ENCODE measurements at regions not wholly inside any gene's neighbourhood (a gene's known extent, or its start where the extent isn't known, plus 50 kb on each side); places are given as distances from the start of the nearest gene placed in this dataset.
"Not testable (repeated sequence)": the region's sequence is repeated elsewhere in the genome, so short reads cannot be mapped to it uniquely, and the experiment has no call there.

DNA sequence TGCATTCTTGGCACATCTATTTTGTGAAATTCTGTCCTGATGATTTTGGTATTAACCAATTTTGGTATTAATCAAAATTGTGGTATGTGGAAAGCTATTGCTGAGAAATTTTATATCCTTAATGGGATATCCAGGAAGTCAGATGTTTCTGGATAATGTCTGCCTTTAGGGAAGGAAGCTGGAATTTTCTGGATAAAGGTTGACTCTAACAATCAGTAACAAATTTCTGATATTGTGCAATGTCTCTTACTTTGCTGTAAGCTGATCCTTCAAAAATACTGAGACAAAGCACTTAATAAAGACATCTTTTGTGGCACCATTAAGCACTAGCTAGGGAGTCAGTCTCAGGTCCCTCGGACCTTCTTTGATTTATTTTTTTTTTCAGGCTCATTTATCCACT is 100.8 kb upstream of the UGP2 start:
- peak; percentile 34 for DNase-seq

DNA sequence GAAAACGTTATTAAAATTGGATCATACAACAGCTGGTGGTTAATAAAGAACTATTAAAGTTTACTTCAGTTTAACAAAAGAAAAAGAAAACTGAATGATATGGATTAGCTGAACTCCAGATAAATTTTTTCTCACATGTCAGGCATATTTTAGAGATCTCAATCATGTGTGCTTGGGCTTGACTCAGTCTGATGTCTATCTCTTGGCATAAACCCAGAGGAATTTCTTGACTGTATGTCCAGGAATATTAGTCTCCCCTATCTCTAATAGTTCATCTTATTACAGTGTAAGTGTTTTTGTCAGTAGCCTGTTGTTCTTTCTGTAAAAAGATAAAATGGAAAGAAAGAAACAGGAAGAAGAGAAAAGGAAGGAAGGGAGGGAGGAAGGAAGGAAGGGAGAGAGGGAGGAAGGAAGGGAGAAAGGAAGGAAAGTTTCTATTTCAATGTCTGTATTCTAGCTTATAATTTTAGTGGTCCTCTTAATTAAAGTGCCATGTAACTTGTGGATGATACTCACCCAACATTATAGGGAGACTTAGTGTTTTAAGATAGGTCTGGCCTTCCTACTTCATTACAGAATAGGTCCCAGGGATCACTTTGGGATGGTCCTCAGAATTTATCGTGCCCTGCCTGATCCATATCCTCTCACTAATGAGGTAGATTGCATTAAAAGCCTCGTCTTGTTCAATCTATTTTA is 99.7 kb upstream of the UGP2 start:
- DNase-seq = peak; percentile 37

DNA sequence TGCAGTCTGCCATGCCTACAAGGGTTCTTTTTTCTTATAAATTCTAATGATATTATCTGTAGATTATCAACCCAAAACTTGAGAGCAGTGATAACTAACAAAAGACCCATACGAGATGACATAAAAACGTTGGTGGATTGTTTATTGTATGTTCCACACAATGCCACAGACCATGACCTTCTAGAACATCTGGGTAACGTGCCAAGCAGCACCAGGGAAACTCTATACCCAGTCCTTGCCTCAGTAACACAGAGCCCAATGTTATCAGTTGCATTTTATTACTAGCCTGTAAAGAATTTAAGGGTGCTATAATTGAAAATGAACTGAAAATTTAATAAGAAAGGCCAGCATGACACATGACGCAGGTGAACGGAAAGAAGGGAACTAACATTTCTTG is 99.1 kb upstream of the UGP2 start:
- no peak for DNase-seq

DNA sequence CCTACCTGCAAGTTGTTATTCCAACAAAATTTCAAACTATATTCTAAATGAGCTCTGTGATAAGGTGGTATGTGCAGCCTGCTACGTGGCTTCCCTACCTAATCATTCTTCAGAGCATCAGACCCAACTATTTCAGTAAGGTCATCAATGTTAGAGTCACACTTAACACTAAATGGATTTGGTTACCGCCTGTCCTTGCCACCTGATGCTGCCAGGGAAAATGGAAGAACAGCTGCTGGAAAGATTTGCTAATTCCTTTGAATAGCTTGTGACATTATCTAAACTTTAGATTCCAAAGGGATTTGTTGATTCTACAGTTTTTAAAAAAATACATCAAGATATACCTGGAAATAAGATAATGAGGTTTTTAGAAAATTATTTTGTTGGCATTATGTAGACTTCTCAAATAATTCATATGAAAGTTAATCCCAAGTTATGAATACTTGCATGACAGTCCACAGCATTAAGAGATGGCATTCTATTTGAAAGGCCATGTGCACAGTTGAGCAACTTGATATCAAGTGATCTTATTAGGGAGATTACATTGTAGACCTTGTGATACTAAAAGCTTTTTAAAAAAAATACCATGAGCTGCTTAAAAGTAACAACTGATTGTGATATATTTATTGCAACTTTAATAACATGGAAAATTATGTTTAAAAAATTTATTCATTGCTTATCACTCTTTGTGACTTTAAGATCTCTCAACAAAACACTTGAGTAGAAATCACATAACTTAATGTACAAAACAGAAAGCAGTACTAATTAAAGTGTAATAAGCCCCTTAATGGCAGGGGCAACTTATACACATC is 98.3 kb upstream of the UGP2 start:
- no peak for DNase-seq

DNA sequence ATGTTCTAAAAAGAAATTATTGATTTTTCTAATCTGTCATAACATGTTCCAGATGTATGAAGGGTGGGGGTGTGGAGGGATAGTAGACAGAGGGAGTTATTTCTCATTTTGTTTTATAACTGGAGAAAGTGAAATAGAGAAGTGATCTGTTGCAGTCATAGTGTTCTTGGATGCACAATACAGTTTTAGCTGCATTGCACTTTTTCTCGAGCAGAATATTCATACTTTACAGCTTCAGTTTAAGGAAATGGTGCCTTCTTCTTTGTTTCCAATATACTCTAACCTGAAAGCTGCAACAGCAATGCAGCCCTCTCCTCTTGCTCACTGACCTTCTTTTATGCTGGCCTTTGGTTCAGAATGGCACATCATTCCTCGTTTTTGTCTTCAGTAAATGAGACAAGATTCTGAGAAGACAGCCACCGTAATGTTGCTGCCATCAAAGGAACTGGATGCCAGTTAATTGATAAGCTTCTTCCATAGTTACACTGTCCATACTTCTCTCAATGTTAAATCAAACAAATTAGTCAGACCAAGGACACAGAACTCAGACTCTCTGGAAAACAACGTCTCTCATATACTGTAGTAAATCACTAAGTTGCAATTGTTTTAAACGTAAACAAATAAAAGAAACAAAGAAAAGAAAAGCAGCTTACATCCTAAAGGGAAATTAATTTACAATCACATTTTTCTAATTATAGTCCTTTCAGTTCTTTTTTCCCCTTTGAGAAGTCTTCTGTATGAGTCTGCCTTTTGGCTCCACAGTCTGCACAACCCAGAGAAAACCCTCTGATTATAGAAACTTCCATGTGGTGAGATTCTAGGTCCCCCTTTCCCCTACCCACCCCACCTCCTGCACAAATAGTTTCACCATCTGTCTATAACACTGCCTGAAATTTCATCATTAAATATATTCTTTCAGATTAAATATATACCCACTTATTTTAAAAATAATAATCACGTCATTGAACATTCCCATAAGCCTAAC is 97.4 kb upstream of the UGP2 start:
- DNase-seq = no peak

DNA sequence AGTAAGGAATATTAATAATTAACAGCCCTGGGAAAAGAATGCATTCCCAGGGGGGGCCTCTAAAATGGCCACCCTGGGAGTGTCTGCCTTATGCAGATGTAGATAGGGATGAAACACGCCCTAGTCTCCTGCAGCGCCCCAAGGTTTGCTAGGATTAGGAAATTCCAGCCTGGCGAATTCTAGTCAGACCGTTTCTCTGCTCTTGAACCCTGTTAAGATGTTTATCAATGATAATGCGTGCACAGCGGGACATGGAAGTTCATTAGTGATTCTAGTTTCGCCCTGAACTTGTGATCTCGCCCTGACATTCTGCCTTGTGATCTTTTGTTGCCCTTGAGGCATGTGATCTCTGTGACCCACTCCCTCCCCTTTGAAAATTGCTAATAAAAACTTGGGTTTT is 95.1 kb upstream of the UGP2 start:
- DNase-seq = not testable (repeated sequence)

DNA sequence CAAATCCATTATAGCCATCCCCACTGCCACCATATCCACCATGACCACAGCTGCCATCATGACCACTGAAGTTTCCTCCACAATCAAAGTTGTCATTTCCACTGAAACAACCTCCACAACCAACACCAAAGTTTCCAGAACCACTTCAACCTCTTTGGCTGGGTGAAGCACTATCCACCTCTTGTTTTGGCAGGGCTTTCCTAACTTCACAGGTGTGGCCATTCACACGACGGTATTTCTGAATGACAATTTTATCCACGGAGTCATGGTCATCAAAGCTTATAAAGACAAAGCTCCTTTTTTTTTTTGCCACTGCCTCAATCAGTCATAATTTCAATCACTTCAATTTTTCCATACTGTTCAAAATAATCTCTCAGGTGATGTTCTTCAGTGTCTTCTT is 89.8 kb upstream of the UGP2 start:
- DNase-seq = no peak

DNA sequence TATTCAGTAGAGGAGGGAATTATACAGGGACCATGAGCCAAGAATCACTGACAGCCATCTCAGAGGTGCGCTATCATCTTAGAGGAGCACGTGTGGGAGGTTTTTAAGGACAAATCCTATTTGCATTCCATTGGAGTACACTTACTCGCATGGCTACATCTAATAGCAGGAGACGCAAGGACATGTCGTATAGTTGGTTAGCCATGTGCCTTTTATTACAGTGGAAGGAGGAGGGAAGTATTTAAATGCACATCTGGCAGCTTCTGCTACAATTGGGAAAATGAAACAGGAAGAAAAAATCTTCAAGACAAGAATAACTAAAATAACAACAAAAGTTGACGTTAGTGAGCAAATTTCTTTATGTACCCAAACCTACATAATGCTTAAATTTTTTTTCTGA is 86.5 kb upstream of the UGP2 start:
- no peak for DNase-seq

DNA sequence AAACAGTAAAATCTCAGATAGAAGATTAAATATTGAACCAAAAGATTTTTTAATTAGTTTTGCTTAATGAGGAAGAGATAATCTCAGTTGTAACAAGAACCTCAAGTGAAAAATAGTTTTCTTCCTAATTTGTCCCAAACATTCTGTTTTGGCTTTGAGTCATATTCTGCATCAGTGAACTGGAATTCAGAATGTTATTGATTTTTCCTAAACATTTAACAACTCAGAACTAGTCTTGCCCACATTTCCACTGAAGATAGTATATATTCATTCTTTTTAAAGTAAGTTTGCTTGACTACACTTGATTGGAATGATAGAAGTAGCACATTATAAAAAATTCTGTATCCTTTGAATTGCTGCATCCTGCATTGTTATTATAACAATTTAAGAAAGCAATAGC is 85.7 kb upstream of the UGP2 start:
- DNase-seq = no peak

DNA sequence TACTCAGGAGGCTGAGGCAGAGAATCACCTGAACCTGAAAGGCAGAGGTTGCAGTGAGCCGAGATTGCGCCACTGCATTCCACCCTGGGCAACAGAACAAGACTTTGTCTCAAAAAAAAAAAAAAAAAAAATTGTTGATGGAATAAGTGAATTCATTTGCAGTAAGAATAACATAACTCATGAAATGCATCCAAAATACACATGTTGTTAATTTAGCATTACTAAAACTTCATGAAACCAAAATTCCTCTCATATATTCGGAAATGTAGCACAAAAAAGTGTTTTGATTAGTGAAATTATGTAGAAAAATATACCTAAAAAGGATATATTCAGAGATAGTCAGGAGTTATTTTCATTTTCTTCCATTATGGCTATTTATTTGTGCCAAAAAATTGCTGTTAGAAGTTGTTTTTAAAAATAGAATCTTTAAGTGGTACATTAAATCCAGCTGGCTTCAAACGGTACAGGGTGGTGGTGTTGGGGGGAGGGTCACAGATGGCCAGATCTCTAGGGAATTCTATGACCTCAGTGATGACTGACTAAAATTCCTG is 78.2 kb upstream of the UGP2 start:
- no peak for DNase-seq

DNA sequence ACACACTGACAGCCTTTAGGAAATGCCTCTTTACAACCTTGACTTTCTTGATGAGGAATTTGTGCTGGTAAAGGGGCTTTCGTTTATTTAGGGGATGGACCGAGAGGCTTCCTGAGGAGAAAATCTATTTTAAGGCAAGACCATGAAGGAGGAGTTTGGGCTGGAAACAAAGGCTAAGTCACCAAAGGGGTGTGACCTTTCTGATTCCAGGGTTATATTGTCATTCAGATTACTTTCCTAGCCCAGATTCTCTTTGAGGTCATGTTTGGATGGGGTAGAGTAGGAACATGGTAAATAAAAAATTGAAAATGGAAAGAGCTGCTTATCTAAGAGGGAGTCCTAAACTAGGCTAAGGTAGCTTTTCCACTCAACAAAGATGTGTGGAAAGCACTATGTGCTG is 77.1 kb upstream of the UGP2 start:
- no peak for DNase-seq

DNA sequence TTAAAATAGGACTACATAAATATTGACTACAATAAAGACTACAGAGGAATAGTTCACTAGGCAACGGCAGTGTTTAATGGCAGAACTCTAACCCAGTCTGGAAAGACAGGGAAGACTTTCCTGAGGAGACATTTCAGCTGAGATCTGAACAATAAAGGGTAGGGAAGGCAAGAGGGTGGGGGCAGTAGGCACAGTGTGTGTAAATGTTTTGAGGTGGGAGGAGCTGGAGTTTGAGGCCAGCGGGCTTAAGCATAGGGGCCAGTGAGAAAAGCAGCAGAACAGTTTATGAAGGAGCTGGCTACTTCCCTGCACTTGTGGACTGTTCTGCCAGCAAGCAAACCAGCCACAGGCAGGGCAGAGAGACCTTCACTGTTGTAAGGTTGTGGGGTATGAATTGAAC is 76.6 kb upstream of the UGP2 start:
- DNase-seq = no peak

DNA sequence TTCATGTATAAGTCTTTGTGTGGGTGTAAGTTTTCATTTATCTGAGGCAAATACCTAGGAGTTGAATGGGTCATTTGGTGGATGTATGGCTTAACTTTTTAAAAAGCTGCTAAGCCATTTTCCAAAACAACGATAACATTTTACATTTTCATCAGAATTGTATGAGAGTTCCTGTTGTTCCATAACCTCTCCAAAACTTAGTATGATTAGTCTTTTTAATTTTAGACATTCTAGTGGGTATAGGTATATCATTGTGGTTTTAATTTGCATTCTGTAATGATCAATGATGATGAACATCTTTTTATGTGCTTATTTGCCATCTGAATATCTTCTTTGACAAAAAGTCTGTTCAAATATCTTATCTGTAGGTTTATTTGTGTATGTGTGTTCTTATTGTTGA is 74.4 kb upstream of the UGP2 start:
- DNase-seq = no peak

DNA sequence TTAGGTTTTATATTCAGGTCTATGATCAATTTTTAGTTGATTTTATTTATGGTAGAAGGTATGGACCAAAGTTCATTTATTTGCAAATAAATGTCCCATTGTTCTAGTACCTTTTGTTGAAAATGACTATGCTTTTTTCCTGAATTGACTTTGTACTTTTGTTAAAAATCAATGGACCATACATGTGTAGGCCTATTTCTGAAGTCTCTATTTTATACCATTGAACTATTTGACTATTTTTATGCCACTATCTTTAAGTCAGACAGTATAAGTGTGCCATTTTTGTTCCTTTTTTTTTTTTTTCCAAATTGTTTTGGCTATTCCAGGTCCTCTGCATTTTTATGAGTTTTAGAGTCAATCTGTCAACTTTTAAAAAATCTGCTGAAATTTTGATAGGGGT is 73.6 kb upstream of the UGP2 start:
- no peak for DNase-seq

DNA sequence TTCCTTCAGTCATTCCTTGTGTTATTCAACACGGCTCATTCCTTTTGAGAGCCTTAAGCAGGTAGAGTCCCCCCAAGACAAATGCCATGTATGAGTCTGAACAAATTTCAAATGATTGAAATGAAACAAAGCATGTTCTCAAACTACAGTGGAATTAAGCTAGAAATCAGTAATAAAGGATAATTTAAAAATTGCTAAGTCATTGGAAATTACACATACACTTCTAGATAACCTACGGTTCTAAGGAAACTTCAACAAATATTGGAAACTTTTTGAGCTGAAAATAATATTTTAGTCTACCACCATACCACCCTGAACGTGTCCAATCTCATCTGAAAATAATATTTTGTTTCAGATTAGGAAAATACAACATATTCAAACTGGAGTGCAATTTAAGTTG is 71.8 kb upstream of the UGP2 start:
- no peak for DNase-seq

DNA sequence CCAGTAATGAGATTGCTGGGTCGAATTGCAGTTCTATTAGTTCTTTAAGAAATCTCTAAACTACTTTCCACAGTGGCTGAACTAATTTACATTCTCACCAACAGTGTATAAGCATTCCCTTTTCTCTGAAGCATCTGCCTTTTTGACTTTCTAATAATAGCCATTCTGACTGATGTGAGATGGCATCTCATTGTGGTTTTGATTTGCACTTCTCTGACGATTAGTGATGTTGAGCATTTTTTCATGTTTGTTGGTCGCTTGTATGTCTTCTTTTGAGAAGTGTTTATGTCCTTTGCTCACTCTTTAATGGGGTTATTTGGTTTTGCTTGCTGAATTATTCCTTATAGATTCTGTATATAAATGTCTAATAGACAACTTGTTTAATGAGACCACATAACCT is 69.6 kb upstream of the UGP2 start:
- DNase-seq = no peak

DNA sequence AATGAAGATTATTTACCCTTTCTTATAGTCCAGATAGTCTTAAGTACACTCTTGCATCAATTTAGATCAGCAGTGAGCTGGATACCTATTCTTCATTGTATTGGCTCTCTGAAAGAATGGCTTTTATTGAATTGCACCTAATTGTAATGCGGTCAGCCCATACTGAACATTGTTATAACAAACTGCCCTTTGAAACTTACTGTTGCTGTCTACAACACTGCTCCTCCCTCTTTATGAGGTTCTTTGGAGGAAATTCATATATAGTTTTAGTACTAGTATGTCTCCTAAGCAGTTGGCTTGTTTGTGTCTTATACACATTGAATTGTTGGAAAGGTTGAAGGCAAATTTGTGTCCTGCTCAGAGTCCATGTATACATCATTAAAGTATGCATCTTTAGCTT is 66.5 kb upstream of the UGP2 start:
- DNase-seq = no peak

DNA sequence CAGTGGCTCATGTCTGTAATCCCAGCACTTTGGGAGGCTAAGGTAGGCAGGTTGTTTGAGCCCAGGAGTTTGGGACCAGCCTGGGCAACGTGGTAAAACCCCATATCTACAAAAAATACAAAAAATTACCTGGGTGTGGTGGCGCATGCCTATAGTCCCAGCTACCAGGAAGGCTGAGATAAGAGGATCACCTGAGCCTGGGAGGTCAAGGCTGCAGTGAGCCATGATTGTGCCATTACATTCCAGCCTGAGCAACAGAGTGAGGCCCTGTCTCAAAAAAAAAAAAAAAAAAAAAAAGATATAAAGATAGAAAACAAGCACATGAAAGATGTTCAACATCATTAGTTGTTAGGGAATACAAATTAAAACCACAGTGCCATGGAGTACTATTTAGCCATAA is 65.3 kb upstream of the UGP2 start:
- no peak for DNase-seq

DNA sequence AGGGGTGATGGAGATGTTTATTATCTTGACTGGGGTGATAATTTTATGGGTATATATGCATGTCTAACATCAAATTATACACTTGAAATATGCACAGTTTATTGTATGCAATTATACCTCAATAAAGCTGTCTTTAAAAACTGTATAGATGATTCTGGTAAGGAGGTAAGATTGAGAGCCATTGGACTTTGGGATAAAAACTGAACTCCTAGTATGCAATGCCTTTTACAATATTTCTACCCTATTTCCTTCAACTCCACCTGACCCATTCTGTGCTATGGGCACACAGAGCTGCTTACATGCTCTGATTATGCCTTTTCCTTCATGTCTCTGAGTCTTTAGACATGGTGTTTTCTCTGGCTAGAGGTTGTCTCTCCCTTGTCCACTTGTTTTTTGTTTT is 63.9 kb upstream of the UGP2 start:
- DNase-seq = no peak

DNA sequence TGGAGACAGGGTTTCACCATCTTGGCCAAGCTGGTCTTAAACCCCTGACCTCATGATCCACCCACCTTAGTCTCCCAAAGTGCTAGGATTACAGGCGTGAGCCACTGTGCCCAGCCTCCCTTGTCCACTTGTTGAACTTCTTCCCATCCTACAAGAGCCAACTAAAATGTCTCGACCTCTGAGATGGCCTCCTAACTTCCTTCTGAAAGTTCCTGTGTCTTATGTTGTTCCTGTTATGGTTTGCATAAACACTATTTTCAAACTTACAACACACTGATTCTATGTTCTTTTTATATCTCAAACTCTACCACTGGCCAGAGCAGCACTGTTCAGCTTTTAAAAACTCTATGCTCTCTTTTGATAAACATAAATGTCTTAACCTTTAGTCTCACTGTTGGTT is 63.3 kb upstream of the UGP2 start:
- no peak for DNase-seq

DNA sequence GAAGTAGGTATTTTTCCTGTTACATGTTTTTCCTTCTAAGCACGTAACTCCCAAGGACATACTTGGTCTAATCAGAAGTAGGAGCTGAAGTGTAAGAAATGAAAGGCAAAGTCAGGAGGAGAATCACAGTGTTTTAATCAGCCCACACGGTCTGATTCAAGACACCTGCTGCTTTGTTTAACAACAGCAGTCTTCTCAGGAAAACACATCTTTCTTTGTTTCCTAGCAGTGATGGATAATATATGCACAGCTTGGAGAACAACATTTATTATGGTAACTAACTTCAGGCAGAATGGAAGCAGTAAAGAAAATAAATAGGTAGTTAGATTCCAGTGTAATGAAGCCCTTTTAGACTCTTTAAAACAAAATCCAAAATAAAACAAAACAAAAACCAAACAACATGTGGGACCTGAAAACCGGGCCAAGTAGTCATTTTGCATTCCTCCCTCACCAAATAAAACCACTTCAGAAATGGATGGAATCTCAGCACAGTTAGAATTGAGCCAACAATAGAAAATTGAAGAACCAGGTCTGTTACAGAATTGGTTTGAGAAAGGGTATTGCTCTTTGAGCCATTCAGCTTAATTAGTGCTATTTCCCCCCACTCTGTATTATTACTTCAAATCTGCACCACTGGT is 61.1 kb upstream of the UGP2 start:
- DNase-seq = no peak

DNA sequence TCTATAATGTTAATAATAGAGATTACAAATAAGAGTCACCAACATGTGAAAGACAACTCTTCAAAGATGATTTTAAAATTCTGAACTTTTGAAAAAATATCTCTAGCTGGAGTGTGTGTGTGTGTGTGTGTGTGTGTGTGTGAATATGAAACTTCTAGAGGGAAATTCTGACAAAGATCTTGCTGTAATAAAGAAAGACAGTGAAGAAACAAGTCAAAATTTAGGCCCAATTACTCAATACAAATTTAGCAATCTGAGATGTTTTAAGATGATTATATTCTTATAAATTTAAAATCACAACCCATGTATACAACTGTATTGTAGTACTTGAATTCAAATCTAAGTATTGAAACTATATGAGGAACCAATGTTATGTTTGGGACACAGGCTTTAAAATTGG is 57.2 kb upstream of the UGP2 start:
- no peak for DNase-seq

DNA sequence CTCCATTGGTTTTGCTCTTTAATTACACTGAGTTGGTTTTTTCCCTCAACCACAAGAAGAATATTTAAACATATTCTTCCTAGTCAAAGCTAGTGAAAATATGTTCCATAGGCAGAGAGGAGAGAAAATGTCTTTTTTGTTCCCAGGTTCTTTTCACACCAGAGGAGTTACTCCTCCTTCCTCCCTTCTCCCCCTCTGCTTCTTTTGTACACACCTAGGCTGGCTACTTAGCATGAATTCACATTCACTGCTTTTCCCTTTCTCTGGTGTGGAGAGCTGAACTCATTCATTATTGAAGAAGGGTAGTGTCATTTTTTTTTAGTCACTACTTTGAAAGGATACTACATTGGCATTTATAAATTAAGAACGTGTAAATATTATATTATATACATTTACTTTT is 56.6 kb upstream of the UGP2 start:
- DNase-seq = no peak

All from NCI-H226 (cell line).